Esophagus muscularis mucosa (tissue), 4 donors: ENCODE measurements at regions not wholly inside any gene's neighbourhood (a gene's known extent, or its start where the extent isn't known, plus 50 kb on each side); places are given as distances from the start of the nearest gene placed in this dataset.

Experiments used
- EP300 ChIP-seq: sonication (generic); formaldehyde crosslinking; IDR thresholded peaks from one replicate; pipeline ENCODE4 v1.6.1; 2017; ENCODE audit warnings: antibody characterized with exemption
- POLR2AphosphoS5 ChIP-seq, 2 donors: sonication (generic); formaldehyde crosslinking; IDR thresholded peaks; one replicate each; pipeline ENCODE4 v1.6.1; 2017; ENCODE audit warnings: antibody characterized with exemption in 2 of 2
- TF ChIP-seq, protein P1 (sequence below), 3 experiments: fragments of 200-600 bp in 2 of 3; fragments of 450-650 bp in 1 of 3; sonication (generic) in 2 of 3; IDR thresholded peaks; one replicate each; pipeline ENCODE4 v1.5.1; 2017 to 2019; ENCODE audit warnings: antibody characterized with exemption in 3 of 3, mild to moderate bottlenecking in 2 of 3, moderate library complexity in 1 of 3

DNA sequence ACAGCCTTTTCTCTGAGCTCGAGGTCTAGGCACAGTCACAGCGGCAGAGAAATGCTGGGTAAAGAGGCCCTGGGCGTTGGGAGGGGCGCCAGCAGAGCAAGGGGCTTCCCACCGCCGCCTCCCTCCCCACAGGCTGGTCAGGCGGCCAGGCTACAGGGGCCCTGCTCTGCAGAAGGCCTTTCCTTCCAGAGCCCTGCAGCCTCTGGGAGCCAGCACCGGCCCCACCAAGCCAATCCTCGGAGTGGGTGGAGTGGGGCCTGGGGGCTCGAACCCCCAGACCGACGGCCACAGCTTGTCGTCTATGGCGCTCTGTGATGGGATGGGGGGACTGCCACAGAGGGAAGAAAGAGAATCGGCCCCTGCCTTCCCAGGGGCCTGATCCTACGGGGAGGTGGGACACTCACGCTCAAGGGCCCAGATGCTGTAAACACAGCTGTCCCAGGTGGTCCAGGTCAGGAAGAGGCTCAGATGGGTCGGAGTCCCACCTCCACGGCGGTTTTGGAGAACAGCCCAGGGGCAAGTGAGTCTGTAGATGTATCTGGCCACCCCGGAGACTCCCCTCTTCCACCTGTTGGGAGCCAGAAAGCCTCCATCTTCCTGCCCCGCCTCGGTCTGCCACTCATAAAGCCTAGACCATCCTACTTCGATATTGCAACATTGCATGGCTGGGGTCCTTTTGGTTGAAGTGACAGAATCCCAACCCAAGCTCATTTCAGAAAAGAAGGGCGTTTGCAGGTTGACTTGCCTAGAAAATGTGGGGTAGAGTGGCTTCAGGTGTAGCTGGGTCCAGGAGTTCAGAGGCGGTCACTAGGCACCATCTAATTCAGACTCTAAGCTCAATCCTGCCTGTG is 95.6 kb downstream of the SIK1 start:
- TF ChIP-seq EP300 (no peak), POLR2AphosphoS5 (IDR thresholded peaks at IDR 0.05) (no peak)
- TF ChIP-seq, protein P1, sequence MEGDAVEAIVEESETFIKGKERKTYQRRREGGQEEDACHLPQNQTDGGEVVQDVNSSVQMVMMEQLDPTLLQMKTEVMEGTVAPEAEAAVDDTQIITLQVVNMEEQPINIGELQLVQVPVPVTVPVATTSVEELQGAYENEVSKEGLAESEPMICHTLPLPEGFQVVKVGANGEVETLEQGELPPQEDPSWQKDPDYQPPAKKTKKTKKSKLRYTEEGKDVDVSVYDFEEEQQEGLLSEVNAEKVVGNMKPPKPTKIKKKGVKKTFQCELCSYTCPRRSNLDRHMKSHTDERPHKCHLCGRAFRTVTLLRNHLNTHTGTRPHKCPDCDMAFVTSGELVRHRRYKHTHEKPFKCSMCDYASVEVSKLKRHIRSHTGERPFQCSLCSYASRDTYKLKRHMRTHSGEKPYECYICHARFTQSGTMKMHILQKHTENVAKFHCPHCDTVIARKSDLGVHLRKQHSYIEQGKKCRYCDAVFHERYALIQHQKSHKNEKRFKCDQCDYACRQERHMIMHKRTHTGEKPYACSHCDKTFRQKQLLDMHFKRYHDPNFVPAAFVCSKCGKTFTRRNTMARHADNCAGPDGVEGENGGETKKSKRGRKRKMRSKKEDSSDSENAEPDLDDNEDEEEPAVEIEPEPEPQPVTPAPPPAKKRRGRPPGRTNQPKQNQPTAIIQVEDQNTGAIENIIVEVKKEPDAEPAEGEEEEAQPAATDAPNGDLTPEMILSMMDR (IDR thresholded peaks at IDR 0.05): no peak
